SK-N-SH (cell line): ENCODE measurements at regions not wholly inside any gene's neighbourhood (a gene's known extent, or its start where the extent isn't known, plus 50 kb on each side); places are given as distances from the start of the nearest gene placed in this dataset.

Experiments
- CTCF ChIP-seq: fragments of 200-600 bp; sonication (generic); IDR thresholded peaks from 2 replicates; pipeline ENCODE4 v1.6.1; 2017; ENCODE audit warnings: antibody characterized with exemption, mild to moderate bottlenecking, moderate library complexity
- ELF1 ChIP-seq: IDR thresholded peaks from 2 replicates; pipeline ENCODE4 v1.4.0; 2012
- EZH2phosphoT487 ChIP-seq: fragments of 200-600 bp; sonication (generic); IDR thresholded peaks from 2 replicates; pipeline ENCODE4 v1.6.1; 2017; ENCODE audit warnings: low read depth, mixed run types, mild to moderate bottlenecking, antibody characterized with exemption, moderate library complexity, borderline replicate concordance
- GABPA ChIP-seq: IDR thresholded peaks from 2 replicates; pipeline ENCODE4 v1.4.0; 2012; ENCODE audit warnings: low read depth, mild to moderate bottlenecking
- MAX ChIP-seq: IDR thresholded peaks from 2 replicates; pipeline ENCODE4 v1.4.0; 2012; ENCODE audit warnings: low read depth
- RFX5 ChIP-seq: IDR thresholded peaks from 2 replicates; pipeline ENCODE4 v1.6.1; 2012; ENCODE audit warnings: mild to moderate bottlenecking, improper control_type of control experiment, low read length
- SMC3 ChIP-seq: IDR thresholded peaks from 2 replicates; pipeline ENCODE4 v1.6.1; 2012; ENCODE audit warnings: low read depth, low read length, improper control_type of control experiment
- TAF1 ChIP-seq: IDR thresholded peaks from 2 replicates; pipeline ENCODE4 v1.6.1; 2012; ENCODE audit warnings: low read depth, mild to moderate bottlenecking, low read length, moderate library complexity, borderline replicate concordance

- TF ChIP-seq EZH2phosphoT487 (no peak), RFX5 (no peak), CTCF (no peak), MAX (no peak), SMC3 (no peak), GABPA (no peak), TAF1 (no peak), ELF1 (no peak)
Measured at GRCh38 chr18:5628512-5629255, 84.9 kb upstream of the EPB41L3 start.
